ENCODE measurements at regions not wholly inside any gene's neighbourhood (a gene's known extent, or its start where the extent isn't known, plus 50 kb on each side); places are given as distances from the start of the nearest gene placed in this dataset.
"Not testable (repeated sequence)": the region's sequence is repeated elsewhere in the genome, so short reads cannot be mapped to it uniquely, and the experiment has no call there.

- H3K4me1 ChIP-seq (ENCODE audit: control insufficient read depth, insufficient read depth, low read length, poor library complexity, severe bottlenecking): no peaks in the 10 kb centered on the region
- H3K36me3 ChIP-seq (ENCODE audit: control insufficient read depth, insufficient read depth, low read length): no peaks in the 10 kb centered on the region
- H3K27me3 ChIP-seq (replicated peaks; ENCODE audit: control insufficient read depth, insufficient read depth, low read length, poor library complexity, severe bottlenecking): no peaks in the 10 kb centered on the region
- no peak overlapping the region for H3K4me3 ChIP-seq (ENCODE audit: insufficient read depth, low read depth, low read length, poor library complexity, severe bottlenecking)
- no peaks in the 10 kb centered on the region for H3K9me3 ChIP-seq (ENCODE audit: control insufficient read depth, low read length)
- H3K27ac ChIP-seq (ENCODE audit: insufficient read depth, low read length, poor library complexity, severe bottlenecking): no peak overlapping the region
- DNase-seq: no peak
Measured at GRCh38 chr2:193467276-193467987, 1272.7 kb upstream of the TMEFF2 start.

- H3K4me3 ChIP-seq (ENCODE audit: insufficient read depth, low read depth, low read length, poor library complexity, severe bottlenecking): no peak overlapping the region
- no peaks in the 10 kb centered on the region for H3K4me1 ChIP-seq (ENCODE audit: control insufficient read depth, insufficient read depth, low read length, poor library complexity, severe bottlenecking)
- H3K9me3 ChIP-seq (ENCODE audit: control insufficient read depth, low read length): no peaks in the 10 kb centered on the region
- H3K27me3 ChIP-seq (replicated peaks; ENCODE audit: control insufficient read depth, insufficient read depth, low read length, poor library complexity, severe bottlenecking): no peaks in the 10 kb centered on the region
- H3K36me3 ChIP-seq (ENCODE audit: control insufficient read depth, insufficient read depth, low read length): no peaks in the 10 kb centered on the region
- DNase-seq: no peak
- H3K27ac ChIP-seq (ENCODE audit: insufficient read depth, low read length, poor library complexity, severe bottlenecking): no peak overlapping the region
Measured at GRCh38 chr2:193463011-193463410, 1268.3 kb upstream of the TMEFF2 start.

GRCh38 chr2:193462411-193462810, 1267.7 kb upstream of the TMEFF2 start:
- Histone ChIP-seq H3K4me1 (ENCODE audit: control insufficient read depth, insufficient read depth, low read length, poor library complexity, severe bottlenecking) (no peaks in the 10 kb centered on the region), H3K27ac (ENCODE audit: insufficient read depth, low read length, poor library complexity, severe bottlenecking) (no peak overlapping the region), H3K4me3 (ENCODE audit: insufficient read depth, low read depth, low read length, poor library complexity, severe bottlenecking) (no peak overlapping the region), H3K9me3 (ENCODE audit: control insufficient read depth, low read length) (no peaks in the 10 kb centered on the region), H3K36me3 (ENCODE audit: control insufficient read depth, insufficient read depth, low read length) (no peaks in the 10 kb centered on the region), H3K27me3 (replicated peaks; ENCODE audit: control insufficient read depth, insufficient read depth, low read length, poor library complexity, severe bottlenecking) (no peaks in the 10 kb centered on the region)
- no peak for DNase-seq

GRCh38 chr2:193461431-193461934, 1266.8 kb upstream of the TMEFF2 start:
- Histone ChIP-seq H3K27ac (ENCODE audit: insufficient read depth, low read length, poor library complexity, severe bottlenecking) (no peak overlapping the region), H3K27me3 (replicated peaks; ENCODE audit: control insufficient read depth, insufficient read depth, low read length, poor library complexity, severe bottlenecking) (no peaks in the 10 kb centered on the region), H3K9me3 (ENCODE audit: control insufficient read depth, low read length) (no peaks in the 10 kb centered on the region), H3K4me1 (ENCODE audit: control insufficient read depth, insufficient read depth, low read length, poor library complexity, severe bottlenecking) (no peaks in the 10 kb centered on the region), H3K4me3 (ENCODE audit: insufficient read depth, low read depth, low read length, poor library complexity, severe bottlenecking) (no peak overlapping the region), H3K36me3 (ENCODE audit: control insufficient read depth, insufficient read depth, low read length) (no peaks in the 10 kb centered on the region)
- no peak for DNase-seq

GRCh38 chr2:193446967-193447366, 1252.2 kb upstream of the TMEFF2 start:
- no peaks in the 10 kb centered on the region for H3K4me1 ChIP-seq (ENCODE audit: control insufficient read depth, insufficient read depth, low read length, poor library complexity, severe bottlenecking)
- no peak overlapping the region for H3K4me3 ChIP-seq (ENCODE audit: insufficient read depth, low read depth, low read length, poor library complexity, severe bottlenecking)
- no peak for DNase-seq
- H3K9me3 ChIP-seq (ENCODE audit: control insufficient read depth, low read length): no peaks in the 10 kb centered on the region
- no peaks in the 10 kb centered on the region for H3K36me3 ChIP-seq (ENCODE audit: control insufficient read depth, insufficient read depth, low read length)
- H3K27me3 ChIP-seq (replicated peaks; ENCODE audit: control insufficient read depth, insufficient read depth, low read length, poor library complexity, severe bottlenecking): no peaks in the 10 kb centered on the region
- no peak overlapping the region for H3K27ac ChIP-seq (ENCODE audit: insufficient read depth, low read length, poor library complexity, severe bottlenecking)

- Histone ChIP-seq H3K27me3 (replicated peaks; ENCODE audit: control insufficient read depth, insufficient read depth, low read length, poor library complexity, severe bottlenecking) (no peaks in the 10 kb centered on the region), H3K36me3 (ENCODE audit: control insufficient read depth, insufficient read depth, low read length) (no peaks in the 10 kb centered on the region), H3K9me3 (ENCODE audit: control insufficient read depth, low read length) (no peaks in the 10 kb centered on the region), H3K4me3 (ENCODE audit: insufficient read depth, low read depth, low read length, poor library complexity, severe bottlenecking) (no peak overlapping the region), H3K4me1 (ENCODE audit: control insufficient read depth, insufficient read depth, low read length, poor library complexity, severe bottlenecking) (no peaks in the 10 kb centered on the region), H3K27ac (ENCODE audit: insufficient read depth, low read length, poor library complexity, severe bottlenecking) (no peak overlapping the region)
- no peak for DNase-seq
Measured at GRCh38 chr2:193442293-193442692, 1247.6 kb upstream of the TMEFF2 start.

GRCh38 chr2:193428336-193428818, 1233.6 kb upstream of the TMEFF2 start:
- no peaks in the 10 kb centered on the region for H3K4me1 ChIP-seq (ENCODE audit: control insufficient read depth, insufficient read depth, low read length, poor library complexity, severe bottlenecking)
- H3K9me3 ChIP-seq (ENCODE audit: control insufficient read depth, low read length): no peaks in the 10 kb centered on the region
- H3K36me3 ChIP-seq (ENCODE audit: control insufficient read depth, insufficient read depth, low read length): no peaks in the 10 kb centered on the region
- H3K27me3 ChIP-seq (replicated peaks; ENCODE audit: control insufficient read depth, insufficient read depth, low read length, poor library complexity, severe bottlenecking): no peaks in the 10 kb centered on the region
- H3K4me3 ChIP-seq (ENCODE audit: insufficient read depth, low read depth, low read length, poor library complexity, severe bottlenecking): no peak overlapping the region
- DNase-seq: no peak
- H3K27ac ChIP-seq (ENCODE audit: insufficient read depth, low read length, poor library complexity, severe bottlenecking): no peak overlapping the region

GRCh38 chr2:193412368-193412767, 1217.6 kb upstream of the TMEFF2 start:
- not testable (repeated sequence) for H3K9me3 ChIP-seq (ENCODE audit: control insufficient read depth, low read length); H3K27ac ChIP-seq (ENCODE audit: insufficient read depth, low read length, poor library complexity, severe bottlenecking); H3K4me1 ChIP-seq (ENCODE audit: control insufficient read depth, insufficient read depth, low read length, poor library complexity, severe bottlenecking); H3K4me3 ChIP-seq (ENCODE audit: insufficient read depth, low read depth, low read length, poor library complexity, severe bottlenecking); H3K36me3 ChIP-seq (ENCODE audit: control insufficient read depth, insufficient read depth, low read length); H3K27me3 ChIP-seq (replicated peaks; ENCODE audit: control insufficient read depth, insufficient read depth, low read length, poor library complexity, severe bottlenecking); DNase-seq

- Histone ChIP-seq H3K36me3 (ENCODE audit: control insufficient read depth, insufficient read depth, low read length) (no peaks in the 10 kb centered on the region), H3K4me1 (ENCODE audit: control insufficient read depth, insufficient read depth, low read length, poor library complexity, severe bottlenecking) (no peaks in the 10 kb centered on the region), H3K27ac (ENCODE audit: insufficient read depth, low read length, poor library complexity, severe bottlenecking) (no peak overlapping the region), H3K4me3 (ENCODE audit: insufficient read depth, low read depth, low read length, poor library complexity, severe bottlenecking) (no peak overlapping the region), H3K27me3 (replicated peaks; ENCODE audit: control insufficient read depth, insufficient read depth, low read length, poor library complexity, severe bottlenecking) (no peaks in the 10 kb centered on the region), H3K9me3 (ENCODE audit: control insufficient read depth, low read length) (no peaks in the 10 kb centered on the region)
- no peak for DNase-seq
Measured at GRCh38 chr2:193409951-193410350, 1215.2 kb upstream of the TMEFF2 start.

- no peak for DNase-seq
- Histone ChIP-seq H3K27me3 (replicated peaks; ENCODE audit: control insufficient read depth, insufficient read depth, low read length, poor library complexity, severe bottlenecking) (no peaks in the 10 kb centered on the region), H3K9me3 (ENCODE audit: control insufficient read depth, low read length) (no peaks in the 10 kb centered on the region), H3K4me1 (ENCODE audit: control insufficient read depth, insufficient read depth, low read length, poor library complexity, severe bottlenecking) (no peaks in the 10 kb centered on the region), H3K4me3 (ENCODE audit: insufficient read depth, low read depth, low read length, poor library complexity, severe bottlenecking) (no peak overlapping the region), H3K27ac (ENCODE audit: insufficient read depth, low read length, poor library complexity, severe bottlenecking) (no peak overlapping the region), H3K36me3 (ENCODE audit: control insufficient read depth, insufficient read depth, low read length) (no peaks in the 10 kb centered on the region)
Measured at GRCh38 chr2:193382583-193382982, 1187.8 kb upstream of the TMEFF2 start.
